B cell (primary cell): ENCODE measurements at regions not wholly inside any gene's neighbourhood (a gene's known extent, or its start where the extent isn't known, plus 50 kb on each side); places are given as distances from the start of the nearest gene placed in this dataset.

Source experiments
- CTCF ChIP-seq: fragments of 200-600 bp; IDR thresholded peaks from one replicate; pipeline ENCODE4 v1.8.0; 2022; ENCODE audit warnings: antibody characterized with exemption, mild to moderate bottlenecking
- EZH2 ChIP-seq: IDR thresholded peaks from 2 replicates; pipeline ENCODE4 v1.6.1; 2012; ENCODE audit warnings: borderline replicate concordance, low read depth, mild to moderate bottlenecking, moderate library complexity, low read length; ENCODE audit not compliant: insufficient read depth, poor library complexity, severe bottlenecking

- TF ChIP-seq CTCF (no peak), EZH2 (no peak)
Measured at GRCh38 chr9:29220596-29221251, 1647.4 kb upstream of the C9orf72 start.
